K562 (cell line): ENCODE measurements at regions not wholly inside any gene's neighbourhood (a gene's known extent, or its start where the extent isn't known, plus 50 kb on each side); places are given as distances from the start of the nearest gene placed in this dataset.

Experiments used
- ATAC-seq: fragments of 200-7000 bp; cut with Tn5 transposase; 3 replicates; pipeline ENCODE4 v1.9.1; 2020; ENCODE audit warnings: moderate library complexity
- BruUV-seq: library from RNA; stranded (reverse); fragments of 400-500 nt; replicated peaks from 2 replicates; lab custom pipeline; 2021; lab: Mats Ljungman, UMichigan
- CTCF ChIA-PET: fragments of 300-600 bp; formaldehyde crosslinking; extraction: SDS; loops from one replicate; lab custom pipeline; 2021; ENCODE audit warnings: low intra/inter-chr PET ratio; lab: Yijun Ruan, JAX
- POLR2A ChIA-PET: fragments of 300-600, 350-650 bp; sonication (Branson Sonifier 250); formaldehyde crosslinking; extraction: SDS; loops from one replicate; lab custom pipeline; 2021; ENCODE audit warnings: antibody characterized with exemption, inconsistent platforms; lab: Yijun Ruan, JAX
- DNase-seq, 4 experiments: peaks; one replicate each; pipeline versions ENCODE4 v3.0.0 to v3.0.0-alpha.2; 2011 to 2018; ENCODE audit warnings: low spot score in 3 of 4, mixed read lengths in 3 of 4; ENCODE audit errors: extremely low read depth in 1 of 4
- FAIRE-seq: peaks from 2 replicates; lab custom pipeline; 2011; peaks lifted over from hg19 to GRCh38; lab: Jason Lieb, UNC
- H2AFZ ChIP-seq: 2 replicates; pipeline ENCODE4 v1.6.0; 2011; ENCODE audit warnings: low read depth, low read length, control low read depth, inconsistent platforms
- H3K27ac ChIP-seq: fragments of 200-600 bp; 3 replicates; pipeline ENCODE4 v1.8.0; 2011; ENCODE audit warnings: low read depth, mild to moderate bottlenecking, control low read depth, inconsistent platforms, low read length, moderate library complexity, mixed read lengths; ENCODE audit errors: extremely low read depth
- H3K27me3 ChIP-seq, 2 experiments: fragments of 300-600 bp in 1 of 2; 2 replicates in 1 of 2; 3 replicates in 1 of 2; pipeline versions ENCODE4 v1.6.0 to v1.8.0; 2011; ENCODE audit warnings: inconsistent platforms in 2 of 2, low read length in 2 of 2, mild to moderate bottlenecking in 1 of 2, mixed read lengths in 1 of 2, moderate library complexity in 1 of 2; ENCODE audit not compliant: control insufficient read depth in 2 of 2, insufficient read depth in 2 of 2
- H3K36me3 ChIP-seq: fragments of 300-600 bp; 3 replicates; pipeline ENCODE4 v1.8.0; 2011; ENCODE audit warnings: mild to moderate bottlenecking, low read length, inconsistent platforms; ENCODE audit not compliant: control insufficient read depth, insufficient read depth
- H3K4me1 ChIP-seq, 2 experiments: fragments of 200-600 bp in 1 of 2; replicated peaks in 1 of 2; 2 replicates in 1 of 2; 3 replicates in 1 of 2; pipeline versions ENCODE4 v1.5.1 to v1.8.0; 2011; ENCODE audit warnings: inconsistent platforms in 2 of 2, low read length in 2 of 2, mild to moderate bottlenecking in 1 of 2, mixed read lengths in 1 of 2, moderate library complexity in 1 of 2; ENCODE audit not compliant: control insufficient read depth in 2 of 2, insufficient read depth in 2 of 2
- H3K4me2 ChIP-seq: 2 replicates; pipeline ENCODE4 v1.6.1; 2011; ENCODE audit warnings: low read length, control low read depth, inconsistent platforms, mixed read lengths; ENCODE audit not compliant: insufficient read depth
- H3K4me3 ChIP-seq: fragments of 200-600 bp; sonication (generic), shearing (Covaris generic); 2 replicates; pipeline ENCODE4 v1.5.1; 2016; ENCODE audit warnings: control low read depth, inconsistent platforms
- H3K79me2 ChIP-seq: fragments of 200-600 bp; 3 replicates; pipeline ENCODE4 v1.8.0; 2011; ENCODE audit warnings: low read length, inconsistent platforms; ENCODE audit not compliant: control insufficient read depth, insufficient read depth
- H3K9ac ChIP-seq, 2 experiments: 2 replicates each; pipeline versions ENCODE4 v1.6.0 to v1.6.1; 2011; ENCODE audit warnings: low read depth in 2 of 2, low read length in 2 of 2, control low read depth in 1 of 2, inconsistent platforms in 1 of 2, mild to moderate bottlenecking in 1 of 2, mixed read lengths in 1 of 2; ENCODE audit not compliant: insufficient read depth in 1 of 2
- H3K9me1 ChIP-seq: one replicate; pipeline ENCODE4 v1.6.0; 2011; ENCODE audit warnings: inconsistent platforms, mild to moderate bottlenecking, low read length, moderate library complexity; ENCODE audit not compliant: control insufficient read depth, insufficient read depth
- H3K9me3 ChIP-seq: replicated peaks from 2 replicates; pipeline ENCODE4 v1.5.1; 2011; ENCODE audit warnings: low read depth, low read length, inconsistent platforms; ENCODE audit not compliant: control insufficient read depth, insufficient read depth
- H4K20me1 ChIP-seq: replicated peaks from 2 replicates; pipeline ENCODE4 v1.6.1; 2011; ENCODE audit warnings: low read length, inconsistent platforms, mixed read lengths; ENCODE audit not compliant: control insufficient read depth, insufficient read depth
- CBX3 ChIP-seq, 2 experiments: IDR thresholded peaks; 1 replicate in 1 of 2; 2 replicates in 1 of 2; pipeline ENCODE4 v1.6.1; 2012; ENCODE audit warnings: inconsistent platforms in 2 of 2, low read length in 2 of 2, borderline replicate concordance in 1 of 2, control low read depth in 1 of 2
- ETV6 ChIP-seq, 3 experiments: fragments of 150-350 bp in 1 of 3; sonication (generic) in 1 of 3; formaldehyde crosslinking in 1 of 3; IDR thresholded peaks; 2 replicates each; pipeline versions ENCODE4 v1.6.1 to v1.8.0; 2014 to 2022; ENCODE audit warnings: borderline replicate concordance in 2 of 3, low read depth in 2 of 3, antibody characterized with exemption in 1 of 3, low read length in 1 of 3, mild to moderate bottlenecking in 1 of 3, missing genetic modification reagents in 1 of 3
- HNRNPK ChIP-seq: fragments of 200-400 bp; formaldehyde crosslinking; IDR thresholded peaks from one replicate; pipeline ENCODE4 v1.6.1; 2018; ENCODE audit warnings: mild to moderate bottlenecking, low read depth, low read length; ENCODE audit not compliant: poor library complexity, severe bottlenecking
- KLF6 ChIP-seq: fragments of 250-450 bp; sonication (Bioruptor Pico); IDR thresholded peaks from 2 replicates; pipeline ENCODE4 v1.4.0; 2020; ENCODE audit warnings: mild to moderate bottlenecking, moderate library complexity, borderline replicate concordance
- MED1 ChIP-seq: sonication (generic); formaldehyde crosslinking; IDR thresholded peaks from 2 replicates; pipeline ENCODE4 v1.8.1; 2023; ENCODE audit warnings: missing genetic modification reagents, borderline replicate concordance
- ZNF184 ChIP-seq: sonication (generic); formaldehyde crosslinking; IDR thresholded peaks from 2 replicates; pipeline ENCODE4 v1.5.0; 2020; ENCODE audit warnings: missing genetic modification reagents
- WGBS: fragments of 100-300 bp; shearing (Covaris generic); methylation state at CpG from one replicate; pipeline ENCODE4 v1.1.6; 2016; ENCODE audit warnings: low coverage, mixed read lengths; ENCODE audit not compliant: insufficient coverage; ENCODE audit errors: missing lambda C conversion rate; 5-methylcytosine and 5-hydroxymethylcytosine counted together
- in situ Hi-C: fragments of 300-500 bp; cut with MboI; formaldehyde crosslinking; loops from 4 replicates; pipeline ENCODE4 v1.15.0; 2018; ENCODE audit warnings: inconsistent platforms, mixed read lengths
- intact Hi-C: fragments of 100-400 bp; cut with micrococcal nuclease; formaldehyde crosslinking; loops from 2 replicates; pipeline ENCODE4 v1.14.2; 2022
- TF ChIP-seq, protein P1 (sequence below): fragments of 450-650 bp; IDR thresholded peaks from 2 replicates; pipeline ENCODE4 v1.6.1; 2016; ENCODE audit warnings: missing biosample characterization, missing genetic modification characterization
- TF ChIP-seq, protein P2 (sequence below): fragments of 250-450 bp; sonication (Bioruptor Pico); IDR thresholded peaks from 2 replicates; pipeline ENCODE4 v1.4.0; 2020; ENCODE audit warnings: mild to moderate bottlenecking, moderate library complexity
- TF ChIP-seq, protein P3 (sequence below): fragments of 450-650 bp; IDR thresholded peaks from 2 replicates; pipeline ENCODE4 v1.6.1; 2016; ENCODE audit warnings: mild to moderate bottlenecking
- TF ChIP-seq, protein P4 (sequence below), 2 experiments: fragments of 450-650 bp; conservative IDR thresholded peaks; 2 replicates each; pipeline ENCODE4 v1.6.1; 2017; ENCODE audit warnings: mild to moderate bottlenecking in 2 of 2, moderate library complexity in 2 of 2

DNA sequence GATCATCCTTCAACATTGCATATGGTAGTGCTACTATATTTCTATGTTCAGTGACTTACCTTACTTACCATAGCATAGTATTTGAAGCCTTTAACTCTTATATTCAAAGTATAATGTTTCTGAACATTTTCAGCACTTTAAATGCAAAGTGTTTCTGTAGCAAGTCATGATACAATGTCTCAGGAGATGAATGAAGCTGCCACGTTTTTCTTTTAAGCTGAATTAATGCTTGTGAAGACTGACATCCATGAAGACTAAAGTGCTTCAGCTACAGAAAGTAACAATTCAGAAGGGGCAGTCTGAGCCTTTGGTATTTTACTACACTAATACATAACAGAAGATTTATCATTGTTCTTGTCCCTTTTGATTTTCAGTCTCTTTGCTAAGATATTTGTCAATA lies 709.1 kb upstream of the ARRDC3 start:
- H3K27ac ChIP-seq = no peak overlapping the region
- no peaks in the 10 kb centered on the region for H3K4me1 ChIP-seq
- no peak for FAIRE-seq
- no peak overlapping the region for H3K4me2 ChIP-seq
- intact Hi-C loops = no loop called here
- no peak for DNase-seq
- H3K4me3 ChIP-seq = no peak overlapping the region
- BruUV-seq = no TSS peak
- H3K9me3 ChIP-seq = peaks cover 3% of the 10 kb centered on the region; the same call in 1 of the 2 replicates
- H4K20me1 ChIP-seq = no peaks in the 10 kb centered on the region
- TF ChIP-seq, protein P1, sequence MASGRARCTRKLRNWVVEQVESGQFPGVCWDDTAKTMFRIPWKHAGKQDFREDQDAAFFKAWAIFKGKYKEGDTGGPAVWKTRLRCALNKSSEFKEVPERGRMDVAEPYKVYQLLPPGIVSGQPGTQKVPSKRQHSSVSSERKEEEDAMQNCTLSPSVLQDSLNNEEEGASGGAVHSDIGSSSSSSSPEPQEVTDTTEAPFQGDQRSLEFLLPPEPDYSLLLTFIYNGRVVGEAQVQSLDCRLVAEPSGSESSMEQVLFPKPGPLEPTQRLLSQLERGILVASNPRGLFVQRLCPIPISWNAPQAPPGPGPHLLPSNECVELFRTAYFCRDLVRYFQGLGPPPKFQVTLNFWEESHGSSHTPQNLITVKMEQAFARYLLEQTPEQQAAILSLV (tag) = no peak
- no peak for TF ChIP-seq ZNF184 (CRISPR knock-in tag)
- TF ChIP-seq KLF6 (CRISPR knock-in tag) = no peak
- TF ChIP-seq MED1 (CRISPR knock-in tag) = no peak
- no peak for TF ChIP-seq CBX3 (IDR thresholded peaks at IDR 0.05; ENCODE audit: borderline replicate concordance in 1 of 2, low read length in 2 of 2)
- no peak for TF ChIP-seq HNRNPK
- TF ChIP-seq, protein P2, sequence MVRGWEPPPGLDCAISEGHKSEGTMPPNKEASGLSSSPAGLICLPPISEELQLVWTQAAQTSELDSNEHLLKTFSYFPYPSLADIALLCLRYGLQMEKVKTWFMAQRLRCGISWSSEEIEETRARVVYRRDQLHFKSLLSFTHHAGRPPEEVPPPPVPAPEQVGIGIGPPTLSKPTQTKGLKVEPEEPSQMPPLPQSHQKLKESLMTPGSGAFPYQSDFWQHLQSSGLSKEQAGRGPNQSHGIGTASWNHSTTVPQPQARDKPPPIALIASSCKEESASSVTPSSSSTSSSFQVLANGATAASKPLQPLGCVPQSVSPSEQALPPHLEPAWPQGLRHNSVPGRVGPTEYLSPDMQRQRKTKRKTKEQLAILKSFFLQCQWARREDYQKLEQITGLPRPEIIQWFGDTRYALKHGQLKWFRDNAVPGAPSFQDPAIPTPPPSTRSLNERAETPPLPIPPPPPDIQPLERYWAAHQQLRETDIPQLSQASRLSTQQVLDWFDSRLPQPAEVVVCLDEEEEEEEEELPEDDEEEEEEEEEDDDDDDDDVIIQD = no peak
- TF ChIP-seq ETV6 (IDR thresholded peaks at IDR 0.05; ENCODE audit: borderline replicate concordance in 1 of 2, low read depth in 2 of 2, low read length in 1 of 2) = no peak
- no peak for TF ChIP-seq ETV6 (CRISPR knock-in tag; IDR thresholded peaks at IDR 0.05; ENCODE audit: borderline replicate concordance)
- TF ChIP-seq, protein P3, sequence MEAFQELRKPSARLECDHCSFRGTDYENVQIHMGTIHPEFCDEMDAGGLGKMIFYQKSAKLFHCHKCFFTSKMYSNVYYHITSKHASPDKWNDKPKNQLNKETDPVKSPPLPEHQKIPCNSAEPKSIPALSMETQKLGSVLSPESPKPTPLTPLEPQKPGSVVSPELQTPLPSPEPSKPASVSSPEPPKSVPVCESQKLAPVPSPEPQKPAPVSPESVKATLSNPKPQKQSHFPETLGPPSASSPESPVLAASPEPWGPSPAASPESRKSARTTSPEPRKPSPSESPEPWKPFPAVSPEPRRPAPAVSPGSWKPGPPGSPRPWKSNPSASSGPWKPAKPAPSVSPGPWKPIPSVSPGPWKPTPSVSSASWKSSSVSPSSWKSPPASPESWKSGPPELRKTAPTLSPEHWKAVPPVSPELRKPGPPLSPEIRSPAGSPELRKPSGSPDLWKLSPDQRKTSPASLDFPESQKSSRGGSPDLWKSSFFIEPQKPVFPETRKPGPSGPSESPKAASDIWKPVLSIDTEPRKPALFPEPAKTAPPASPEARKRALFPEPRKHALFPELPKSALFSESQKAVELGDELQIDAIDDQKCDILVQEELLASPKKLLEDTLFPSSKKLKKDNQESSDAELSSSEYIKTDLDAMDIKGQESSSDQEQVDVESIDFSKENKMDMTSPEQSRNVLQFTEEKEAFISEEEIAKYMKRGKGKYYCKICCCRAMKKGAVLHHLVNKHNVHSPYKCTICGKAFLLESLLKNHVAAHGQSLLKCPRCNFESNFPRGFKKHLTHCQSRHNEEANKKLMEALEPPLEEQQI = no peak
- TF ChIP-seq, protein P4, sequence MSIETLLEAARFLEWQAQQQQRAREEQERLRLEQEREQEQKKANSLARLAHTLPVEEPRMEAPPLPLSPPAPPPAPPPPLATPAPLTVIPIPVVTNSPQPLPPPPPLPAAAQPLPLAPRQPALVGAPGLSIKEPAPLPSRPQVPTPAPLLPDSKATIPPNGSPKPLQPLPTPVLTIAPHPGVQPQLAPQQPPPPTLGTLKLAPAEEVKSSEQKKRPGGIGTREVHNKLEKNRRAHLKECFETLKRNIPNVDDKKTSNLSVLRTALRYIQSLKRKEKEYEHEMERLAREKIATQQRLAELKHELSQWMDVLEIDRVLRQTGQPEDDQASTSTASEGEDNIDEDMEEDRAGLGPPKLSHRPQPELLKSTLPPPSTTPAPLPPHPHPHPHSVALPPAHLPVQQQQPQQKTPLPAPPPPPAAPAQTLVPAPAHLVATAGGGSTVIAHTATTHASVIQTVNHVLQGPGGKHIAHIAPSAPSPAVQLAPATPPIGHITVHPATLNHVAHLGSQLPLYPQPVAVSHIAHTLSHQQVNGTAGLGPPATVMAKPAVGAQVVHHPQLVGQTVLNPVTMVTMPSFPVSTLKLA (conservative IDR thresholded peaks at IDR 0.05) = no peak
- no peak overlapping the region for H2AFZ ChIP-seq
- ChIA-PET POLR2A (no interaction called here), CTCF (no interaction called here)
- no peak for ATAC-seq
- H3K9me1 ChIP-seq = no peaks in the 10 kb centered on the region
- H3K79me2 ChIP-seq = no peaks in the 10 kb centered on the region
- WGBS = 0% methylated on average over 1 of the region's 1 CpG
- no peak overlapping the region for H3K9ac ChIP-seq
- no peaks in the 10 kb centered on the region for H3K27me3 ChIP-seq
- no peaks in the 10 kb centered on the region for H3K36me3 ChIP-seq
- in situ Hi-C loops = no loop called here
